A549 (cell line): ENCODE measurements at regions not wholly inside any gene's neighbourhood (a gene's known extent, or its start where the extent isn't known, plus 50 kb on each side); places are given as distances from the start of the nearest gene placed in this dataset.

Experiments
- ATAC-seq, 2 experiments: fragments of 200-7000 bp in 1 of 2; fragments of >200 bp in 1 of 2; cut with Nextera tagmentation in 1 of 2; cut with Tn5 transposase in 1 of 2; 3 replicates each; pipeline versions ENCODE4 v1.8.0 to v1.9.1; 2018 to 2020; ENCODE audit warnings: mild to moderate bottlenecking in 1 of 2, moderate library complexity in 1 of 2
- CTCF ChIA-PET: fragments of 300-600 bp; sonication (Branson Sonifier 250); formaldehyde crosslinking; extraction: SDS; loops from one replicate; lab custom pipeline; 2021; ENCODE audit warnings: antibody characterized with exemption, inconsistent platforms; lab: Yijun Ruan, JAX
- POLR2A ChIA-PET: fragments of 350-600 bp; formaldehyde crosslinking; extraction: SDS; loops from one replicate; lab custom pipeline; 2021; ENCODE audit warnings: antibody characterized with exemption, inconsistent platforms; lab: Yijun Ruan, JAX
- DNase-seq, 2 experiments: peaks; one replicate each; pipeline versions ENCODE4 v3.0.0 to v3.0.0-alpha.2; 2011 to 2016; ENCODE audit warnings: low read depth in 1 of 2, low spot score in 1 of 2
- FAIRE-seq: peaks from 2 replicates; lab custom pipeline; 2011; peaks lifted over from hg19 to GRCh38; lab: Jason Lieb, UNC
- H3K27ac ChIP-seq, 2 experiments: fragments of >200 bp; sonication (Bioruptor Twin); formaldehyde crosslinking; 3 replicates each; pipeline ENCODE4 v1.5.1; 2016 to 2017
- H3K4me1 ChIP-seq: fragments of >200 bp; sonication (Bioruptor Twin); formaldehyde crosslinking; 3 replicates; pipeline ENCODE4 v1.6.1; 2016
- H3K4me2 ChIP-seq: fragments of >200 bp; sonication (Bioruptor Twin); formaldehyde crosslinking; 3 replicates; pipeline ENCODE4 v1.6.1; 2016
- H3K4me3 ChIP-seq: fragments of >200 bp; sonication (Bioruptor Twin); formaldehyde crosslinking; 3 replicates; pipeline ENCODE4 v1.5.1; 2016
- H3K9me3 ChIP-seq: fragments of >200 bp; sonication (Bioruptor Twin); formaldehyde crosslinking; 3 replicates; pipeline ENCODE4 v1.6.1; 2016
- CBX2 ChIP-seq: fragments of 200-600 bp; sonication (generic); IDR thresholded peaks from 2 replicates; pipeline ENCODE4 v1.6.1; 2016; ENCODE audit warnings: low read depth, mild to moderate bottlenecking, borderline replicate concordance
- ESRRA ChIP-seq: fragments of 150-350 bp; IDR thresholded peaks from 2 replicates; pipeline ENCODE4 v1.6.1; 2014; ENCODE audit warnings: mild to moderate bottlenecking, low read length, borderline replicate concordance
- FOXS1 ChIP-seq: fragments of 250-450 bp; sonication (Bioruptor Pico); IDR thresholded peaks from 2 replicates; pipeline ENCODE4 v1.5.0; 2020; ENCODE audit warnings: mild to moderate bottlenecking, moderate library complexity
- GATA3 ChIP-seq: IDR thresholded peaks from 2 replicates; pipeline ENCODE4 v1.6.1; 2012; ENCODE audit warnings: borderline replicate concordance
- HDAC2 ChIP-seq: fragments of 200-600 bp; sonication (generic); IDR thresholded peaks from 2 replicates; pipeline ENCODE4 v1.6.1; 2016
- HOXB13 ChIP-seq: fragments of 250-450 bp; sonication (Bioruptor Pico); IDR thresholded peaks from 2 replicates; pipeline ENCODE4 v1.5.0; 2020; ENCODE audit warnings: low read depth, mild to moderate bottlenecking, moderate library complexity
- JUNB ChIP-seq: fragments of >200 bp; sonication (Bioruptor Twin); formaldehyde crosslinking; IDR thresholded peaks from 2 replicates; pipeline ENCODE4 v1.6.1; 2016
- MAZ ChIP-seq: fragments of 150-350 bp; IDR thresholded peaks from 2 replicates; pipeline ENCODE4 v1.6.1; 2014; ENCODE audit warnings: antibody characterized with exemption, low read depth, low read length, borderline replicate concordance
- MYC ChIP-seq: IDR thresholded peaks from 2 replicates; pipeline ENCODE4 v1.6.1; 2012; ENCODE audit warnings: mild to moderate bottlenecking, inconsistent platforms, low read length, improper control_type of control experiment, borderline replicate concordance
- NPAS2 ChIP-seq: fragments of 250-450 bp; sonication (Bioruptor Pico); IDR thresholded peaks from 2 replicates; pipeline ENCODE4 v1.8.0; 2022; ENCODE audit warnings: mild to moderate bottlenecking, moderate library complexity, borderline replicate concordance
- NR3C1 ChIP-seq: fragments of >200 bp; sonication (Bioruptor Twin); formaldehyde crosslinking; IDR thresholded peaks from 3 replicates; pipeline ENCODE4 v1.6.1; 2017
- POLR2A ChIP-seq: IDR thresholded peaks from 2 replicates; pipeline ENCODE4 v1.6.1; 2012; ENCODE audit warnings: mild to moderate bottlenecking, low read length
- POLR2AphosphoS2 ChIP-seq: conservative IDR thresholded peaks from 2 replicates; pipeline ENCODE4 v1.6.1; 2012; ENCODE audit warnings: low read length, improper control_type of control experiment, inconsistent platforms
- RARB ChIP-seq: fragments of 250-450 bp; sonication (Bioruptor Pico); IDR thresholded peaks from 2 replicates; pipeline ENCODE4 v1.8.0; 2021; ENCODE audit warnings: mild to moderate bottlenecking, moderate library complexity
- SREBF2 ChIP-seq: fragments of 450-650 bp; IDR thresholded peaks from 2 replicates; pipeline ENCODE4 v1.6.1; 2014; ENCODE audit warnings: mild to moderate bottlenecking, moderate library complexity
- ZC3H11A ChIP-seq: fragments of 450-650 bp; IDR thresholded peaks from 2 replicates; pipeline ENCODE4 v1.6.1; 2014; ENCODE audit warnings: antibody characterized with exemption, mild to moderate bottlenecking
- ZFP36 ChIP-seq: fragments of 450-650 bp; IDR thresholded peaks from 2 replicates; pipeline ENCODE4 v1.6.1; 2014; ENCODE audit warnings: borderline replicate concordance; ENCODE audit not compliant: partially characterized antibody
- WGBS: methylation state at CpG from one replicate; pipeline ENCODE4 v1.1.6; 2017; ENCODE audit errors: missing lambda C conversion rate; 5-methylcytosine and 5-hydroxymethylcytosine counted together
- TF ChIP-seq, protein P1 (sequence below): fragments of 200-600 bp; sonication (generic); IDR thresholded peaks from 2 replicates; pipeline ENCODE4 v1.6.1; 2016; ENCODE audit warnings: antibody characterized with exemption, mild to moderate bottlenecking, moderate library complexity
- TF ChIP-seq, protein P2 (sequence below): fragments of >200 bp; sonication (Bioruptor Twin); formaldehyde crosslinking; IDR thresholded peaks from 3 replicates; pipeline ENCODE4 v1.5.1; 2016
- TF ChIP-seq, protein P3 (sequence below): fragments of 150-350 bp; IDR thresholded peaks from 2 replicates; pipeline ENCODE4 v1.6.1; 2014; ENCODE audit warnings: low read depth, mild to moderate bottlenecking, low read length
- TF ChIP-seq, protein P4 (sequence below): fragments of >200 bp; sonication (Bioruptor Twin); formaldehyde crosslinking; IDR thresholded peaks from 2 replicates; pipeline ENCODE4 v1.6.1; 2016

DNA sequence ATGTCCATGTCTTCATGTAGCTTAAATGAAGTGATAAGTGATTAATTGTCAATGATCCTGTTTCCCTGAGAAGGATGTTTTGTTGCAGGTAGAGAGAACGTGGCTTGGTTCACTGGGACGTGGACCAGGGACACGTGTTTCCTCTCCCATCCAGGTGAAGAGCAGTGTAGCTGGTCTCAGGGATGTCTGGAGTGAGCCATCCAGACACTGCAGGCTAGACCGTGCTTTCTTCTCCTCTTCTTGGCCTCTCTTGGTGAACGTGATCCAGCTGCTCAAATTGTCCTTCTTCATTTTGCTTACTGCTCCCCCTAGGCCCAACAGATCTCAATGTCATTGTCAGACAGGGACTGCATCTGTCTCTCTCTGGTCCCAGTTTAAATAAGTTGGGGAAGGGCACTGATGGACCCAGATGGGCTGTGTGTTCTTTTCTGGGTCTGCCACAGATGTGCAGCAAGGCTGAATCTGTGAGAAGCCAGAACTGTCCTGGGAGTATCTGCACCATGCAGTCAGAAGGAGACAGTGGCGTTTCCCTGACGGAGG is 263.8 kb downstream of the CYRIA start:
- ChIA-PET POLR2A (no interaction called here), CTCF (interaction anchor here (1.9 kb wide), 1 partner anchor 15 kb away, joined by 5 read pairs; no protein-coding TSS in a partner anchor)
- no peaks in the 10 kb centered on the region for H3K4me1 ChIP-seq
- H3K4me2 ChIP-seq, result no peak overlapping the region
- FAIRE-seq, result no peak
- TF ChIP-seq NPAS2 (CRISPR knock-in tag), result no peak
- no peak for TF ChIP-seq NR3C1
- TF ChIP-seq MAZ, result no peak
- no peak for TF ChIP-seq SREBF2
- no peak for TF ChIP-seq HOXB13
- TF ChIP-seq ZFP36, result no peak
- ATAC-seq, result no peak
- DNase-seq, result no peak
- H3K27ac ChIP-seq, result no peak overlapping the region
- H3K4me3 ChIP-seq, result no peak overlapping the region
- no peaks in the 10 kb centered on the region; the same call in 2 of the 3 replicates for H3K9me3 ChIP-seq
- WGBS, result 15% methylated on average over 7 of the region's 7 CpGs

DNA sequence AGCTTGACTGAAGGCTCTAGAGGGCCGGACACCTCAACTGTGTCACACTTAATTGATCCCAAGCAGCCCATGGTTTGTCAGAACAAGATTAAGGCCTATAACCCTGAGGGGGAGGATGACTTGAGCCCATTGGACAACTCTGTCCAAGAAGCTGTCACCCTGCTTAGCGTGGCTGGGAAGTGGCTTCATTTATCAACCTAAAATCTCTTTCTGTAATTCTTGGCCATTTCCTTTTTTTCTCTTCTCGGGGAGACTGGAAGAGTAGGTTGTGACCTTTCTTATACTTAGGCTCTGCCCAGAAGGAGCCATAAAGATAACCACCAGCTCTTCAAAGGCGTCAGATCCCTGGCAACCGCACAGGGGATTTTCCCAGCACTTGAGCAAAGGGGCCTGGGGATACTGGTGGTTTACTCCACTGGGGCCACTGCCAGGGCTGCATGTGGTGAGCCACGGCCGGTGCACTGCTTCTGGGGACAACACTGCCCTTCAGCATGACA is 265.5 kb downstream of the CYRIA start:
- no peak for ATAC-seq
- ChIA-PET POLR2A (no interaction called here), CTCF (interaction anchor here (1.9 kb wide), 1 partner anchor 16 kb away, joined by 5 read pairs; no protein-coding TSS in a partner anchor)
- H3K4me2 ChIP-seq, result no peak overlapping the region
- 11% methylated on average over 7 of the region's 7 CpGs for WGBS
- no peaks in the 10 kb centered on the region for H3K4me1 ChIP-seq
- FAIRE-seq, result no peak
- TF ChIP-seq JUNB (no peak), POLR2AphosphoS2 (no peak), FOXS1 (CRISPR knock-in tag) (no peak), ZFP36 (no peak), CBX2 (no peak), ZC3H11A (no peak), RARB (no peak), HDAC2 (no peak), SREBF2 (no peak), POLR2A (no peak), MYC (no peak), ESRRA (no peak), GATA3 (no peak), MAZ (no peak)
- TF ChIP-seq, protein P1, sequence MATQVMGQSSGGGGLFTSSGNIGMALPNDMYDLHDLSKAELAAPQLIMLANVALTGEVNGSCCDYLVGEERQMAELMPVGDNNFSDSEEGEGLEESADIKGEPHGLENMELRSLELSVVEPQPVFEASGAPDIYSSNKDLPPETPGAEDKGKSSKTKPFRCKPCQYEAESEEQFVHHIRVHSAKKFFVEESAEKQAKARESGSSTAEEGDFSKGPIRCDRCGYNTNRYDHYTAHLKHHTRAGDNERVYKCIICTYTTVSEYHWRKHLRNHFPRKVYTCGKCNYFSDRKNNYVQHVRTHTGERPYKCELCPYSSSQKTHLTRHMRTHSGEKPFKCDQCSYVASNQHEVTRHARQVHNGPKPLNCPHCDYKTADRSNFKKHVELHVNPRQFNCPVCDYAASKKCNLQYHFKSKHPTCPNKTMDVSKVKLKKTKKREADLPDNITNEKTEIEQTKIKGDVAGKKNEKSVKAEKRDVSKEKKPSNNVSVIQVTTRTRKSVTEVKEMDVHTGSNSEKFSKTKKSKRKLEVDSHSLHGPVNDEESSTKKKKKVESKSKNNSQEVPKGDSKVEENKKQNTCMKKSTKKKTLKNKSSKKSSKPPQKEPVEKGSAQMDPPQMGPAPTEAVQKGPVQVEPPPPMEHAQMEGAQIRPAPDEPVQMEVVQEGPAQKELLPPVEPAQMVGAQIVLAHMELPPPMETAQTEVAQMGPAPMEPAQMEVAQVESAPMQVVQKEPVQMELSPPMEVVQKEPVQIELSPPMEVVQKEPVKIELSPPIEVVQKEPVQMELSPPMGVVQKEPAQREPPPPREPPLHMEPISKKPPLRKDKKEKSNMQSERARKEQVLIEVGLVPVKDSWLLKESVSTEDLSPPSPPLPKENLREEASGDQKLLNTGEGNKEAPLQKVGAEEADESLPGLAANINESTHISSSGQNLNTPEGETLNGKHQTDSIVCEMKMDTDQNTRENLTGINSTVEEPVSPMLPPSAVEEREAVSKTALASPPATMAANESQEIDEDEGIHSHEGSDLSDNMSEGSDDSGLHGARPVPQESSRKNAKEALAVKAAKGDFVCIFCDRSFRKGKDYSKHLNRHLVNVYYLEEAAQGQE, result no peak
- TF ChIP-seq, protein P2, sequence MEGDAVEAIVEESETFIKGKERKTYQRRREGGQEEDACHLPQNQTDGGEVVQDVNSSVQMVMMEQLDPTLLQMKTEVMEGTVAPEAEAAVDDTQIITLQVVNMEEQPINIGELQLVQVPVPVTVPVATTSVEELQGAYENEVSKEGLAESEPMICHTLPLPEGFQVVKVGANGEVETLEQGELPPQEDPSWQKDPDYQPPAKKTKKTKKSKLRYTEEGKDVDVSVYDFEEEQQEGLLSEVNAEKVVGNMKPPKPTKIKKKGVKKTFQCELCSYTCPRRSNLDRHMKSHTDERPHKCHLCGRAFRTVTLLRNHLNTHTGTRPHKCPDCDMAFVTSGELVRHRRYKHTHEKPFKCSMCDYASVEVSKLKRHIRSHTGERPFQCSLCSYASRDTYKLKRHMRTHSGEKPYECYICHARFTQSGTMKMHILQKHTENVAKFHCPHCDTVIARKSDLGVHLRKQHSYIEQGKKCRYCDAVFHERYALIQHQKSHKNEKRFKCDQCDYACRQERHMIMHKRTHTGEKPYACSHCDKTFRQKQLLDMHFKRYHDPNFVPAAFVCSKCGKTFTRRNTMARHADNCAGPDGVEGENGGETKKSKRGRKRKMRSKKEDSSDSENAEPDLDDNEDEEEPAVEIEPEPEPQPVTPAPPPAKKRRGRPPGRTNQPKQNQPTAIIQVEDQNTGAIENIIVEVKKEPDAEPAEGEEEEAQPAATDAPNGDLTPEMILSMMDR, result no peak
- TF ChIP-seq, protein P3, sequence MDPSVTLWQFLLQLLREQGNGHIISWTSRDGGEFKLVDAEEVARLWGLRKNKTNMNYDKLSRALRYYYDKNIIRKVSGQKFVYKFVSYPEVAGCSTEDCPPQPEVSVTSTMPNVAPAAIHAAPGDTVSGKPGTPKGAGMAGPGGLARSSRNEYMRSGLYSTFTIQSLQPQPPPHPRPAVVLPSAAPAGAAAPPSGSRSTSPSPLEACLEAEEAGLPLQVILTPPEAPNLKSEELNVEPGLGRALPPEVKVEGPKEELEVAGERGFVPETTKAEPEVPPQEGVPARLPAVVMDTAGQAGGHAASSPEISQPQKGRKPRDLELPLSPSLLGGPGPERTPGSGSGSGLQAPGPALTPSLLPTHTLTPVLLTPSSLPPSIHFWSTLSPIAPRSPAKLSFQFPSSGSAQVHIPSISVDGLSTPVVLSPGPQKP, result no peak
- TF ChIP-seq, protein P4, sequence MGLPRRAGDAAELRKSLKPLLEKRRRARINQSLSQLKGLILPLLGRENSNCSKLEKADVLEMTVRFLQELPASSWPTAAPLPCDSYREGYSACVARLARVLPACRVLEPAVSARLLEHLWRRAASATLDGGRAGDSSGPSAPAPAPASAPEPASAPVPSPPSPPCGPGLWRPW, result no peak
- H3K4me3 ChIP-seq, result no peak overlapping the region
- no peak overlapping the region for H3K27ac ChIP-seq
- no peak for DNase-seq
- no peaks in the 10 kb centered on the region; the same call in 2 of the 3 replicates for H3K9me3 ChIP-seq
